NCI-H2196 (cell line): ENCODE measurements at regions not wholly inside any gene's neighbourhood (a gene's known extent, or its start where the extent isn't known, plus 50 kb on each side); places are given as distances from the start of the nearest gene placed in this dataset.
"Not testable (repeated sequence)": the region's sequence is repeated elsewhere in the genome, so short reads cannot be mapped to it uniquely, and the experiment has no call there.

ENCODE experiments used
- DNase-seq: peaks from one replicate; lab custom pipeline; 2025; ENCODE audit not compliant: unreplicated experiment; lab: John Stamatoyannopoulos, UW

DNA sequence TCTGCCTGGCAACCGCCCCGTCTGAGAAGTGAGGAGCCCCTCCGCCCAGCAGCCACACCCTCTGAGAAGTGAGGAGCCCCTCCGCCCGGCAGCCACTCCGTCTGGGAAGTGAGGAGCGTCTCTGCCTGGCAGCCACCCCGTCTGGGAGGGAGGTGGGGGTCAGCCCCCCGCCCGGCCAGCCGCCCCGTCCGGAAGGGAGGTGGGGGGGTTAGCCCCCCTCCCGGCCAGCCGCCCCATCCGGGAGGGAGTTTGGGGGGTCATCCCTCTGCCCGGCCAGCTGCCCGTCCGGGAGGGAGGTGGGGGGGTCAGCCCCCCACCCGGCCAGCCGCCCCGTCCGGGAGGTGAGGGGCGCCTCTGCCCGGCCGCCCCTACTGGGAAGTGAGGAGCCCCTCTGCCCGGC lies 269.0 kb downstream of the FAM72C start:
- DNase-seq: not testable (repeated sequence)

DNA sequence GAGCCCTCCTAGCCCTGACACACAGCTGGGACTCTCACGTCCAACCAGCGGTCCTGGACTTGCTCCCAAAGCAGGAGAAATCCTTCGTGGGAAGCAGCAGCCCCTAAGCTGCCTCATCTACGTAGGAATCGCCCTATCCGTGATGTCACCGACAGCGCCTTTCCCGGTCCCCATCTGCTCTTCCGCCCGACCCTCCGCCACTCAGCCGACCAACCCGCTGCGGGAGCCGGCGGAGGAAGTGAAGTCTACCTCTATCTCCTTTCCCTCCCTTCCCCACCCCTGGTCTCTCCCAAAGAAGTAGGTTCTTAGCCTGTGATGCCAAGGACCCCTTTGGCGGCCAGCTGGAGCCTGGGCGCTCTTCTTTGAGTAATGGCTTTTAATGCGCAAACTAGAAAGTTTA lies 272.1 kb downstream of the FAM72C start:
- DNase-seq: no peak

DNA sequence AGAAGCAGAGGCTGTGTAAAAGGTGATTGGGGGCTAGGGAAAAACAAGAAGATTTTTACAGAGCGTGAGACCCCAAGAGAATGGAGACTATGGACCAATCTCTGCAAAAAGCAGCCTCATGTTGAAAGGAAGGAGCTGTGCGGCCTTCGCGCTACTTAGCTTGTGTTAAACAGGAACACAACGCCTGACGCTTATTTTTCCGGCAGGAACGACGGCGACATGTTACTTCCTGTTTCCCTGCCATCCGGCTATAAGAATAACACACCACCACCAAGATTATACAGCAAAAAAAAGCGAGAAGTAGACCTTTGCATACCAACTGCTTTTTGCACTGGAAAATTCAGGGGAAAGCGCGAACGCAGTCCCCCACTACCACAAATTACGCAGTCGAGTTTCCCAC lies 272.7 kb downstream of the FAM72C start:
- no peak for DNase-seq

DNA sequence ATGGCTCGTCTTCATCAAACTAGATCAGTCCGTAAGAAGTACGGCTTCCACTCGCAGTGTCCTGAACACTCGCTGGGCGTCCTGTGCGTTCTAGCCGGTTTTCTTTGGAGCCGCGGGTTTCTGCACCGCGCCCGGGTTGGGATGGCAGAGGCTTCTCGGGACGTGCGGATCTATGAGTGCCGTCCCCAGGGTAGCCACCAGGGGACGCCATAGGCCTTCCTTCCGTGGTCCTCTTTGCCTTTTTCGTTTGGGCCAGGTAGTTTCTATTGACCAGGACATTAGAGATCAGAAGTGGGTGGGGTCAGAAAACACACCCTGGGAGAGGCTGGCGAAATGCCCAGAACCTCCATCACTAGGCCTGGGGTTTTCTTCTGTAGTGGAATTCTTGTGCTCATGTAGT lies 273.8 kb downstream of the FAM72C start:
- no peak for DNase-seq

DNA sequence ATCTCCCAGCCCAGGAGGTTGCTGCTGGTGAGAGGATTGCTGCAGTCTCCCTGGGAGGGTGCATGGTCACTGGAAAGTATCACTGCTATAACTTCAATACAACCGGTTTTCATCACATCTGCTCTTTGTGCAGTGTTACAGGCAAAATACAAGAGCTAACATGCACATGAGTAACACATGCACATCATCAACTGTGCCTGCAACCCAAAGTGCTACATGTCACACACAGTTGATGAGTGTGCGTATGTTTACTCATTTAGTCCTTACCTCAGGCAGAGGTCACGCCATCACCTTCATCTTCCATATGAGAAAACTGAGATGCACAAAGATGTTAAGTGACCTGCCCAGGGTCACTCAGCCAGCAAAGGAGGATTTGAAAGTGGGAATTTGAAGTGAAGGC lies 277.7 kb downstream of the FAM72C start:
- no peak for DNase-seq

DNA sequence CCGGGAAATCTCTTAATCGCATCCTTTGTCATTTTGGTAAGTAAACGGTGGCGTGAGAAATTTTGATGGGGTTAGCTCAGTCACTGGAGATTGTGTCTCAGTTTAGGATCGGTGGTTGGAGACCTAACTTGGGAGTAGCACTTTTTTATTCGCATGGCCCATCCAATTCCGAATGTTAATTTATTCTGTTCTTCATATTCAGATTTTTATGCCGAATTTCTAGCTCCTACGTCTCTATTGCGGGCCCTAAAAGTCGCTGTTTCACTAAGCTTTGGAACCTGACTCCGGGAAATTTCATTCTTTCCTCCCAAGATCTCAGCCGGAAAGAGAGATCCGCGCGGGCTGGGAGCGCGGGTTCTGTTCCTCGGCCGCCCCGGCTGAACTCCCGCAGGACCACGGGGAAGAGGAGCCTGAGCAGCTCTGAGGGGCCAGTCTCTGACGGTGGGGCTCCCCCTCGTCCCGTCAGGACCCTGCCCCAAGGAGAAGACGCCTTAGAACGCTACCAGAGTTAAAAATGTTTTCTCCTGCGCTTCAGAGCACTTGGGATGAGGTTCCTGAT lies 279.7 kb downstream of the FAM72C start:
- DNase-seq: no peak

DNA sequence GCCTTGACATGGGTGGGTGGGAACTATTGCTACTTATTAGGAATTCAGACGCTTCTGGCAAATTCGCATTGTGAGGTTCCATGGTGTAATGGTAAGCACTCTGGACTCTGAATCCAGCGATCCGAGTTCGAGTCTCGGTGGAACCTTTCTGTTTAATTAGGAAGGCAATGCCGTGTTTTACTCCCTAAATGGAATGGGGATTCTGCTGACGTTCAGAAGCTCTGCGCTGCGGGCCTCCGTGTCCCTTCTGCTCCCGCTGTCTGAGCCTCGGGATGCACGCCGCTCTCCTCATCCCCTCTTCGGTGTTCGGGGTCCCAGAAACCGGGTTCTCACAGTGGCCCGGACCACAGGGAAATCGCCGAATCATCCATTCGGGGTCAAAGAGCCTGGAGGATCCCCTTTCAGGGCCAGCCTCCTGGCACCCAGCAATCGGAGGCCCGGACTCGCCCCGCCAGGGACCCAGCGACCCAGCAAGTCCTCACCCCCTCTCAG lies 280.3 kb downstream of the FAM72C start:
- DNase-seq: no peak

DNA sequence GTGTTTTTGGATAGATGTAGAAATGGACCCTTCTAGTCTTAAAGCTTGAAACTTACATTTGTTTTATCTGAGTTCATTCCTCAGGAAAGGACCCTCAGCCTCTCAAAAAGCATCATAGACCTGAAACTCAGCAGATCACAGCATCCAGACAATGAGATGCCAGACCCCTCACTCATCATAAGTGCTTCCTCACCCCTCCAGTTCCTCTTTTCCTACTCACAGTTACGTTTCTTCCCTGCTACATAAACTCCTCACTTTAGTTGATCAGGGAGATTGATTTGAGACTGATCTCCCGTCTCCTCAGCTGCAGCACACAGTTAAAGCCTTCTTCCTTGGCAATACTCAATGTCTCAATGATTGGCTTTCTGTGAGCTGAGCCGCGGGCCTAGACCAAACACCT lies 282.0 kb downstream of the FAM72C start:
- DNase-seq: no peak

DNA sequence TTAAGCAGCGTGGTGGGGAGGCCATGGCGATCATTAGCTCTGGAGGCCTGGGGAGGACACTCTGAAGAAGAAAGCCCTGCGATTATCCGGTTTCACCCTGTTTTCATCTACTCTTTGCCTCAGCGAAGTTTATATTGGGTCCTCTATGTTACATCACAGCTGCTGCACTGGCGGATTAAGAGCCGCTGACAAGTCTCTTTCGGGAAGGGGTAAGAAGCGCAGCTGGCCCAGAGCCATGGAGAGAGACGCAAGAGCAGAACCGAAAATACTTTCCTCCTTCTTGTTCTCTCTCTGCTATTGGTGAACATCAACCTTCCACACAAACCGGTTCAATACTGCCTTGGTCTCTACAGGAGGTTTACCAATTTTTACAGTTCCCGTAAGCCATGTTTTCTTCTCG lies 291.5 kb downstream of the FAM72C start:
- no peak for DNase-seq

DNA sequence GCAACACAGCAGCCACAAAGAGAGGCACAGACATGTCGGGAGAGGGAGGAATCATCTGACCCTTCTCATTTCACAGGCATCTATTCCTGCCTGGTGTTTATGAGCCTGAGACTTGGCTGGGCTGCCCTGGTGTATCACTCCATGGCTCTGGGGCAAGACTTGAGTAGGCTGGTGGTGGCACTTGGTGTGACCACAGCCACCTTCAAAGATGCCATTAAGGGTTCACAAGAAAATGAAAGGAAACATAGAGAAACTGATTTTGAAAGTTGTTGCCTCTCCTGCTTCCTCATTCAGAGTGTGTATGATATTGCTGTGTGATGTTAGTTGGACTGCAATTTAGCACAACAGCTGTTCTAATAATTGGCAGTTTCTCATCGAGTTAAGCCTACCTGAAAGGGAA lies 298.8 kb downstream of the FAM72C start:
- DNase-seq: no peak

DNA sequence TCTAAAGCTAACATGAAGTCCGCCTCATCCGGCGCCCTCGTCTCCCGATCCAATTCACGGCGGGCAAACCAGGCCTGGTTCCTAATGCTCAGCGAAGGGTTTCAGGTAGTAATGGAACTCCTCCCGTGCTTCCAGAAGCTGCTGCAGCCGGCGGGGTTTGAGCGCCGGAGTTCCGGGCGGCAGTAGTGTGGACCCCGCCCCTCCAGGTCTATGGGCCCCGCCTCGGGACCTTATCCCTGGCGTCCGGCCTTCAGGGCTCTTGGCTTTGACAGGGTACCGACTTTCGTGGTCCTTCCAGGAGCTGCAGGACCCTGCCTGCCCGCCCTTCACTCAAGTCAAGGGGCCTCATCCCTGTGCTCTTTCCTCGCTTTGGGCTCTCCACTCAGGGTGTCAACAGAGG lies 304.1 kb downstream of the FAM72C start:
- DNase-seq: no peak

DNA sequence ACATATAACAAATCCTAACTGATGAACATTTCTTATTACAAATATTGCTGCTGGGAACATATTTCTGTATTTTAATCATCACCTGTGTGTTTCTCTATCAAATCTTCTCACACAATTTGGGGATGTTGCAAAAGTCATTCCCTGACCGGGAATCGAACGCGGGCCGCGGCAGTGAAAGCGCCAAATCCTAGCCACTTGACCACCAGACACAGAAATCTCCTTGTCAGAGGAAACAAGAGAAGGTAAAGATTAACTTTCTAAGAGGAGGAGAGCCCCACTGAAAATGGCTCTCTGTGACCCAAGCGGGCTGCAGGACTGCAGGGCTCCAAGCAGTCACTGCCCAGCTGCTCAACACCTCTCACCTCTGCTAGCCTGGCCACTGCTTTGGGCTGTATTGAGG lies 304.9 kb downstream of the FAM72C start:
- DNase-seq: no peak

DNA sequence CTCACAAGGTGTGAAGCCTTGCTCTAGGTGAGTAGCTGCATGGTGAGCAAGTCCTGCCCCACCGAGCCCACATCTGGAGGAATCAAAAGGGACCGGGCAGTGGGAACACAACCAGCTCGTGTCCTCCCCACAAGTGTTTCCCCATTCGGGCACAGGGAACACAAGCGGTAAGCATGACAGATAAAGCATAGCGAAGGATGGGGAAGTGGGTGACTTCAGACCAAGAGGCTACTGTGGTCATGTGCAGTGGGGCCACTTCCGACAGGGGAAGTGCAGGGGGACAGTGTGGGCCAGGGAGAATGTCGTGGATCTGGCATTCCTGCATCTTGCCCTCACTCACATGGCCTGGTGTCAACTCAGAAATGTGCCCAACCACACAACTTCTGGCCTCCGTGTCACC lies 306.2 kb downstream of the FAM72C start:
- no peak for DNase-seq

DNA sequence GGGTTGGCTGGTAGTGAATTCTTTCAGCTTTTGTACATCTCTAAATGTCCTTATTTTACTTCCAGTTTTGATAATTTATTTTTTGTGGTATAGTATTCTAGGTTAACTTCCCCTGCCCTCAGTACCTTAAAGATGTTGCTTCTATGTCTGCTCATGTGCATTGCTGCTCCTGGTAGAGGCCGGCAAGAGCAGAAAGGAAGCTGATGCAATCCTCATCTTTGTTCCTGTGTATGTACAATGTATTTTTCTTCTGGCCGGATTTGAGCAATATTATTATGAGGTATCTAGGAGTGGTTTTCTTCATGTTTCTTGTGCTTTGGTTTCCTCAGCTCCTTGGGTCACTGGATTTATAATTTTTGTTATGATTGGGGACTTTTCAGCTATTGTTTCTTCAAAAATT lies 308.7 kb downstream of the FAM72C start:
- not testable (repeated sequence) for DNase-seq

DNA sequence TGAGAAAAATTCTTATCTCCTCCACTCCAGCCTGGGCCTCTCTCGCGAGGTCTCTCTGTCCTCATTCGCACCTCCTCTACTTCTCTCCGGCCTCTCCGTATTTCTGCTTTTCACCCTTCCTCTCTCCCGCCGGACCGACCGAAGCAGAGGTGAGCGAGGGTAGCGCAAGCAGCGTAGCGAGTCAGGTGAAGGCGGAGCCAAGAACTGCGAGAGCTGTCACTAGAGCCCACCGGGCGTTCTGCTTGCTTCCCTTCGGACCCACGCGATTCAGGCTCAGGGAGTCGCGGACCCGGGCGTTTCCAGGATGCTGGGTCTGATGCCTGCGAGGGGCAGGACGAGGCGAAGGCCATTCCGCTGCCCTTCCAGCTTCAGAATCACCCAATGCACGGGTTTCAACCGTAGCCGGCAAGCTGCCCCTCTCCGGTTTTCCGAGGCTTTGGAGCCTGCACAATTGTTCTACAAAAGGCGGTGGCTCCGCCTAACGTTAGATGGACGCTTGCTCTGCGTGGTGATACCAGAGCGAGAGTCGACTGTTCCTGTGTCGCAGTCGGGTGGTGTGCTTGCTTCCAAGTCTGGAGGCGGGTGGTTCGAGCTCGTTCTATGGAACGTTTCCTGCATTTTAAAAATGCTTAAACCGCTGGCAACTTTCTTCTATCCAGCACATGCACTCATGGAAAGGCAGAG lies 310.2 kb downstream of the FAM72C start:
- no peak for DNase-seq

DNA sequence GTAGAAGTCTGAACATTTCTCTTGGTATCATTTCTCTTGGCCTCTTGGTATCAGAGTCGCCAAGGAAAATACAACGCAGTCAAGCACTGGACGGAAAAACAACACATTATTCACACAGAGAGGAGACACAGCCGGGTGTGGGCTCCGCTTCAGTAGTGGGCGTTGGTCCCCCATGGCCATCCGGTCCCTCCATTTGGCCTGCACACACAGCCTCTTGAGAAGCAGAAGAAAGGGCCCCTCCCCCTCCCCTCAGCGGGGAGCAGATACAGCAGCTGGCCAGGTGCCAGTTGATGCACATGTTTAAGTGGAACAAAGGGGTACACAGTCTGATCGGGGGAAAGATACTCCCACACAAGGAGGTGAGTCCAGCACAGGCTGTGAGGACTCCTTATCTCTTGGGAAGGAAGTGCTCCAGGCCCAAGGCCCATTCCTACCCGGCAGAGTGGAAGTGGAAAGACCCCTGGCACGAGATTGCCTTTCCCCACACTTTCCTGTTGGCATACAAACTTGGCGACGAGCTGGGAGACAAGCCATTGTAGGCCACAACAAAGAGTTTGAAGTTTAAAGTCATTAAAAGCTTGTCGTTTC lies 311.3 kb downstream of the FAM72C start:
- DNase-seq: no peak

DNA sequence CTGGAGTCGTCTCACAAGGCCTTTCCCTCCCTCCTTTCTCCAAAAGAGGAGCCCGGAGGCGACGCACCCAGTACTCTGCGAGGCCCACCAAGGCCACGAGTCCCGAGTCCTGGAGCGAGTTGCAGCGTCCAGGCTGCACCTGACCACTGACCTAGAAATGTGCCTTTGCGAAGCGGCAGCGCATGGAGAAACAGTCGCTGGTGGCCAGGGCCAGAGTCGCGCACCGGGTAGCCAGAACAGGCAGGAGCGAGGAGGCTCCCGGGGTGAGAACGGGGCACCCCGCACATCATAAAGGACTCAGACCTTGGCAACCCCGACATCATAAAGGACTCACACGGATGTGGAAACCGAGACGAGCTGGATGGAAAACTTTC lies 318.4 kb downstream of the FAM72C start:
- DNase-seq: no peak

DNA sequence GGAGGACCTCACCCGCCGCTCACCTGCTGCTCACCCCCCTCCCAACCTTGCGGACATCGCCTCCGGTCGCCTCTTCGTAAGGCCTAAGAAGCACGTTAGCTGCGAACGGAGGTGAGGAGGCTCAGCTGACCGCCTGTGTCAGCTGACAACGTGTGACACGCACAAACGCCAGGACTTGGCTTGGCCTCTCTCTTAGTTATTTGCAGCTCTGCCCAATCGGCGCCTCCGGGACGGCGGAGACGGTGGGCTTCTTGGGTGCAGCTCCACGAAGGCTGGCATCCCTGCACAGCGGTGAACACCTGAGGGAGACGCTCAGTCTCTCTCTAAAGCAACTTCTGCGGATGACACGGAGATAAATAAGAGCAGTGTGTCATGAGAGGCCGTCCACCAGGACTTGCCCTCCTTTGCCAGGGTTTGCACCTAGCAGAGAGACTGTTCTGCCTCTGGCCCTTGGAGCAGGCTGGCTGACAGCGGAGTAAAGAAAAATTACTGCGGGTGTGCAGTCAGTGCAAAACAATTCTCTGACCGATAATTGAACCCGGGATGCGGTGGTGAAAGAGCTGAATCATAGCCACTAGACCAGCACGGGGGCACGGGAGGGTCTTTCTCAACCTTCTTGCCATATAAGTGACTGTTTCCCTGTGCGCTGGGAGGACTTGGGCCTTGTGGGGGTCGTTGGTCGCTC lies 318.9 kb downstream of the FAM72C start:
- DNase-seq: no peak

DNA sequence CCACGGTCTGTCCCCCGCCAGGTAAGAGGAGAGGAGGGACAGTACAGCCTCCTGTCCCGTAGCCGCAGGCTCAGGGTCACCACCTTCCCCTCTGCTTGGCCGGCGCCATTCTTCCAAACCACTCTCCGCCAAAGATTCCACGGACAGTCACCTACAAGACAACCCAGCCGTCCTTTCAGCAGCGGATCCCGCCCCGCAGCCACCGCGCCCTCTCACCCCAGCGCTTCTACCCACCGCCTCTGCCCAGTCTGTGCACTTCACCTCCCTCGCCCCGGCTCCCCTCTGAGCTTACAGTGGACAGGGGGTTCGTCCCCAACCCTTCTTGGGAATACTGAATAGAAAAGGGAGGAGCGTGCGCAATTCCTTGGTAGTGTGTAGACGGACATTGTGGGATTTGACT lies 319.6 kb downstream of the FAM72C start:
- DNase-seq: no peak

DNA sequence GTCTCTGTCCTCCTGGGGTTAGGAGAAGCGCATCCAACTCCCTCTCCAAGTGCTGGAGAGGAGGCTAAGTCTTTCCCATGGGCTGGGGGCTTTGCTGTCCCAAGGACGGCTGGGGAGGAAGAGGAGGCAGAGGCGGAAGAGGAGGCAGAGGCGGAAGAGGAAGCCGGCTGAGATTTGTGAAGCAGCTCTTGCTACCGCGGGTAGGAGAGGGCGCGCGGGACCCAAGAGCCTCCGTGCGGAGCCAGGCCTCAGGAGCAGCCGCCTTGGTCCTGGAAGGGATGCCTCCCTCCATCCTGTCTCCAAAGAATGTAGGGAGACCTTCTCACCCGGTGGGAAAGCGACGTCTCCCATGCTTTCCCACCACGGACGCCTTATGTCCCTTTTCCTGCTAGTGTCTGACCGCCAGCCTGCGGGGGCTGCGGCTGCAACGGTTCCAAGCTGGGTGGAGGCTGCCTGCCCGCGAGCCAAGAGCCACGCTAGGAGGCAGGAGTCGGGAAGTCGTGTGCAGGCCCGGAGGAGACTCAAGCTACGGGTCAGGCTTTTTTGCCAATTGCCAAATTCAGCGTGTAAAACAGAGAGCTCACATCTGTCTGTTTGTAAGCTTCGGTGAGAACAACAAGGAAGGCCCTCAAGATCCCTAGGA lies 320.3 kb downstream of the FAM72C start:
- DNase-seq: no peak

DNA sequence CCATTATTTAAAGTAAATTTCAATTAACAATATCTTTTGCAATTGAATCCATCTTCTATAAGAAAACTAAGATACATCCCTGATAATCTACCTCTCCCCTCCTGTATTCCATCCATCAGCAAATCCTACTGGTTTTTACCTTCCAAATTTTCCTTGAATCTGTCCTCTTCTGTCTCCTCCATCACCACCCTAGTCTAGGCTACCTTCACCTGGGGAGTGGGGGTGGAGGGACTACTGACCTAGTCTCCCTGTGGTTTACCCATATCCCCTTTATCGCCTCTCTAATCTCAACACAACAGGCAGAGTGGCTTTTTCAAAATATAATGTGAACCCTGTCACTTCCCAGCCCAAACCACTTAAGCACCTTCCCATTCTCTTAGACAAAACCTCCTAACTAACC lies 327.8 kb downstream of the FAM72C start:
- DNase-seq: not testable (repeated sequence)
